MG63 (cell line): ENCODE measurements at regions not wholly inside any gene's neighbourhood (a gene's known extent, or its start where the extent isn't known, plus 50 kb on each side); places are given as distances from the start of the nearest gene placed in this dataset.
"Not testable (repeated sequence)": the region's sequence is repeated elsewhere in the genome, so short reads cannot be mapped to it uniquely, and the experiment has no call there.

Experiments
- DNase-seq: peaks from one replicate; pipeline ENCODE4 v3.0.0-alpha.2; 2020
- H3K27me3 ChIP-seq: fragments of 250-450 bp; sonication (Bioruptor Pico); 2 replicates; pipeline ENCODE4 v1.5.1; 2020; ENCODE audit warnings: mild to moderate bottlenecking, moderate library complexity
- H3K36me3 ChIP-seq: fragments of 250-450 bp; sonication (Bioruptor Pico); 2 replicates; pipeline ENCODE4 v1.5.1; 2020; ENCODE audit warnings: mild to moderate bottlenecking, moderate library complexity
- H3K4me3 ChIP-seq: fragments of 250-450 bp; sonication (Bioruptor Pico); 2 replicates; pipeline ENCODE4 v1.5.1; 2020; ENCODE audit warnings: mild to moderate bottlenecking, moderate library complexity
- H3K9me3 ChIP-seq: fragments of 250-450 bp; sonication (Bioruptor Pico); 2 replicates; pipeline ENCODE4 v1.5.1; 2020; ENCODE audit warnings: mild to moderate bottlenecking, moderate library complexity

- Histone ChIP-seq H3K4me3 (no peak overlapping the region), H3K9me3 (no peaks in the 10 kb centered on the region), H3K36me3 (no peaks in the 10 kb centered on the region), H3K27me3 (no peaks in the 10 kb centered on the region)
- no peak for DNase-seq
Measured at GRCh38 chr14:30257946-30258661, 300.9 kb upstream of the G2E3 start.

- Histone ChIP-seq H3K9me3 (no peaks in the 10 kb centered on the region), H3K36me3 (no peaks in the 10 kb centered on the region), H3K4me3 (no peak overlapping the region), H3K27me3 (no peaks in the 10 kb centered on the region)
- DNase-seq, result no peak
Measured at GRCh38 chr14:30260833-30261607, 297.9 kb upstream of the G2E3 start.

- no peaks in the 10 kb centered on the region for H3K27me3 ChIP-seq
- no peak overlapping the region for H3K4me3 ChIP-seq
- DNase-seq, result no peak
- no peaks in the 10 kb centered on the region for H3K9me3 ChIP-seq
- no peaks in the 10 kb centered on the region for H3K36me3 ChIP-seq
Measured at GRCh38 chr14:30264161-30264560, 294.8 kb upstream of the G2E3 start.

GRCh38 chr14:30266290-30266689 is 292.7 kb upstream of the G2E3 start:
- Histone ChIP-seq H3K4me3 (no peak overlapping the region), H3K36me3 (no peaks in the 10 kb centered on the region), H3K9me3 (no peaks in the 10 kb centered on the region), H3K27me3 (no peaks in the 10 kb centered on the region)
- DNase-seq, result no peak

GRCh38 chr14:30267141-30267540 is 291.8 kb upstream of the G2E3 start:
- no peaks in the 10 kb centered on the region for H3K27me3 ChIP-seq
- no peak for DNase-seq
- H3K4me3 ChIP-seq, result no peak overlapping the region
- H3K36me3 ChIP-seq, result no peaks in the 10 kb centered on the region
- no peaks in the 10 kb centered on the region for H3K9me3 ChIP-seq

- H3K27me3 ChIP-seq, result no peaks in the 10 kb centered on the region
- no peak overlapping the region for H3K4me3 ChIP-seq
- peak; percentile 63 for DNase-seq
- no peaks in the 10 kb centered on the region for H3K9me3 ChIP-seq
- H3K36me3 ChIP-seq, result no peaks in the 10 kb centered on the region
Measured at GRCh38 chr14:30270200-30271161, 288.5 kb upstream of the G2E3 start.

GRCh38 chr14:30271811-30272323 is 287.1 kb upstream of the G2E3 start:
- no peaks in the 10 kb centered on the region for H3K9me3 ChIP-seq
- H3K4me3 ChIP-seq, result no peak overlapping the region
- H3K27me3 ChIP-seq, result no peaks in the 10 kb centered on the region
- no peak for DNase-seq
- H3K36me3 ChIP-seq, result no peaks in the 10 kb centered on the region

GRCh38 chr14:30272848-30273832 is 285.8 kb upstream of the G2E3 start:
- Histone ChIP-seq H3K27me3 (no peaks in the 10 kb centered on the region), H3K9me3 (no peaks in the 10 kb centered on the region), H3K4me3 (no peak overlapping the region), H3K36me3 (no peaks in the 10 kb centered on the region)
- DNase-seq, result no peak

- Histone ChIP-seq H3K4me3 (no peak overlapping the region), H3K36me3 (no peaks in the 10 kb centered on the region), H3K9me3 (no peaks in the 10 kb centered on the region), H3K27me3 (no peaks in the 10 kb centered on the region)
- DNase-seq, result no peak
Measured at GRCh38 chr14:30275604-30276003, 283.4 kb upstream of the G2E3 start.

GRCh38 chr14:30277268-30277667 is 281.7 kb upstream of the G2E3 start:
- H3K4me3 ChIP-seq, result no peak overlapping the region
- no peaks in the 10 kb centered on the region for H3K36me3 ChIP-seq
- DNase-seq, result no peak
- no peaks in the 10 kb centered on the region for H3K27me3 ChIP-seq
- no peaks in the 10 kb centered on the region for H3K9me3 ChIP-seq

GRCh38 chr14:30278856-30279255 is 280.1 kb upstream of the G2E3 start:
- H3K9me3 ChIP-seq, result not testable (repeated sequence)

GRCh38 chr14:30283822-30284446 is 275.0 kb upstream of the G2E3 start:
- Histone ChIP-seq H3K36me3 (no peaks in the 10 kb centered on the region), H3K27me3 (no peaks in the 10 kb centered on the region), H3K4me3 (no peak overlapping the region), H3K9me3 (no peaks in the 10 kb centered on the region)
- peak; percentile 8 for DNase-seq

More at GRCh38 chr14:30278856-30279255, 280.1 kb upstream of the G2E3 start:
- not testable (repeated sequence) for DNase-seq, H3K4me3 ChIP-seq, H3K27me3 ChIP-seq, H3K36me3 ChIP-seq

GRCh38 chr14:30284808-30285207 is 274.1 kb upstream of the G2E3 start:
- Histone ChIP-seq H3K36me3 (no peaks in the 10 kb centered on the region), H3K9me3 (no peaks in the 10 kb centered on the region), H3K4me3 (no peak overlapping the region), H3K27me3 (no peaks in the 10 kb centered on the region)
- no peak for DNase-seq

- no peaks in the 10 kb centered on the region for H3K9me3 ChIP-seq
- no peak for DNase-seq
- H3K4me3 ChIP-seq, result no peak overlapping the region
- no peaks in the 10 kb centered on the region for H3K36me3 ChIP-seq
- no peaks in the 10 kb centered on the region for H3K27me3 ChIP-seq
Measured at GRCh38 chr14:30287579-30288445, 271.1 kb upstream of the G2E3 start.

- no peaks in the 10 kb centered on the region for H3K27me3 ChIP-seq
- no peaks in the 10 kb centered on the region for H3K36me3 ChIP-seq
- no peak overlapping the region for H3K4me3 ChIP-seq
- no peaks in the 10 kb centered on the region for H3K9me3 ChIP-seq
- DNase-seq, result no peak
Measured at GRCh38 chr14:30290001-30290400, 269.0 kb upstream of the G2E3 start.
